GM18520 (cell line): ENCODE measurements at regions not wholly inside any gene's neighbourhood (a gene's known extent, or its start where the extent isn't known, plus 50 kb on each side); places are given as distances from the start of the nearest gene placed in this dataset.
"Not testable (repeated sequence)": the region's sequence is repeated elsewhere in the genome, so short reads cannot be mapped to it uniquely, and the experiment has no call there.

ENCODE experiments used
- ATAC-seq: cut with Tn5 transposase; IDR thresholded peaks from one replicate; pipeline ENCODE4 v1.9.1; 2021; ENCODE audit not compliant: unreplicated experiment

- ATAC-seq, result no peak
These were observed 822.1 kb upstream of the SORCS1 start for GRCh38 chr10:107986571-107986970.

- no peak for ATAC-seq
These were observed 820.1 kb upstream of the SORCS1 start for GRCh38 chr10:107984581-107984980.

- no peak for ATAC-seq
These were observed 819.6 kb upstream of the SORCS1 start for GRCh38 chr10:107984149-107984548.

- ATAC-seq, result no peak
These were observed 813.9 kb upstream of the SORCS1 start for GRCh38 chr10:107978455-107978854.

- no peak for ATAC-seq
These were observed 807.5 kb upstream of the SORCS1 start for GRCh38 chr10:107971973-107972372.

- no peak for ATAC-seq
These were observed 806.9 kb upstream of the SORCS1 start for GRCh38 chr10:107971411-107971810.

GRCh38 chr10:107970512-107970911, 806.0 kb upstream of the SORCS1 start:
- ATAC-seq, result no peak

- ATAC-seq, result no peak
These were observed 805.4 kb upstream of the SORCS1 start for GRCh38 chr10:107969936-107970335.

GRCh38 chr10:107966826-107967225, 802.3 kb upstream of the SORCS1 start:
- no peak for ATAC-seq

- ATAC-seq, result no peak
These were observed 788.4 kb upstream of the SORCS1 start for GRCh38 chr10:107952649-107953556.

GRCh38 chr10:107950411-107951062, 786.0 kb upstream of the SORCS1 start:
- ATAC-seq, result not testable (repeated sequence)

- no peak for ATAC-seq
These were observed 778.3 kb upstream of the SORCS1 start for GRCh38 chr10:107942826-107943225.

- ATAC-seq, result no peak
These were observed 768.6 kb upstream of the SORCS1 start for GRCh38 chr10:107933076-107933475.

GRCh38 chr10:107931808-107932207, 767.3 kb upstream of the SORCS1 start:
- no peak for ATAC-seq

- no peak for ATAC-seq
These were observed 765.5 kb upstream of the SORCS1 start for GRCh38 chr10:107930037-107930436.

- ATAC-seq, result no peak
These were observed 760.0 kb upstream of the SORCS1 start for GRCh38 chr10:107924458-107924857.

- ATAC-seq, result no peak
These were observed 755.2 kb upstream of the SORCS1 start for GRCh38 chr10:107919626-107920235.

GRCh38 chr10:107918171-107918570, 753.7 kb upstream of the SORCS1 start:
- ATAC-seq, result no peak

- ATAC-seq, result no peak
These were observed 750.7 kb upstream of the SORCS1 start for GRCh38 chr10:107915215-107915610.

- no peak for ATAC-seq
These were observed 750.1 kb upstream of the SORCS1 start for GRCh38 chr10:107914450-107915214.
